GM21576 (cell line): ENCODE measurements at regions not wholly inside any gene's neighbourhood (a gene's known extent, or its start where the extent isn't known, plus 50 kb on each side); places are given as distances from the start of the nearest gene placed in this dataset.
"Not testable (repeated sequence)": the region's sequence is repeated elsewhere in the genome, so short reads cannot be mapped to it uniquely, and the experiment has no call there.

ENCODE experiments used
- ATAC-seq: cut with Tn5 transposase; IDR thresholded peaks from one replicate; pipeline ENCODE4 v1.9.1; 2021; ENCODE audit warnings: mild to moderate bottlenecking, moderate library complexity; ENCODE audit not compliant: unreplicated experiment

- not testable (repeated sequence) for ATAC-seq
Measured at GRCh38 chr4:4107411-4108107, 119.2 kb downstream of the OTOP1 start.

GRCh38 chr4:4115381-4115780 is 111.3 kb downstream of the OTOP1 start:
- ATAC-seq = not testable (repeated sequence)

- ATAC-seq = not testable (repeated sequence)
Measured at GRCh38 chr4:4116901-4117300, 109.8 kb downstream of the OTOP1 start.

GRCh38 chr4:4134368-4134767 is 92.4 kb downstream of the OTOP1 start:
- not testable (repeated sequence) for ATAC-seq

GRCh38 chr4:4136621-4137020 is 90.1 kb downstream of the OTOP1 start:
- not testable (repeated sequence) for ATAC-seq
